ENCODE measurements at regions not wholly inside any gene's neighbourhood (a gene's known extent, or its start where the extent isn't known, plus 50 kb on each side); places are given as distances from the start of the nearest gene placed in this dataset.

DNA sequence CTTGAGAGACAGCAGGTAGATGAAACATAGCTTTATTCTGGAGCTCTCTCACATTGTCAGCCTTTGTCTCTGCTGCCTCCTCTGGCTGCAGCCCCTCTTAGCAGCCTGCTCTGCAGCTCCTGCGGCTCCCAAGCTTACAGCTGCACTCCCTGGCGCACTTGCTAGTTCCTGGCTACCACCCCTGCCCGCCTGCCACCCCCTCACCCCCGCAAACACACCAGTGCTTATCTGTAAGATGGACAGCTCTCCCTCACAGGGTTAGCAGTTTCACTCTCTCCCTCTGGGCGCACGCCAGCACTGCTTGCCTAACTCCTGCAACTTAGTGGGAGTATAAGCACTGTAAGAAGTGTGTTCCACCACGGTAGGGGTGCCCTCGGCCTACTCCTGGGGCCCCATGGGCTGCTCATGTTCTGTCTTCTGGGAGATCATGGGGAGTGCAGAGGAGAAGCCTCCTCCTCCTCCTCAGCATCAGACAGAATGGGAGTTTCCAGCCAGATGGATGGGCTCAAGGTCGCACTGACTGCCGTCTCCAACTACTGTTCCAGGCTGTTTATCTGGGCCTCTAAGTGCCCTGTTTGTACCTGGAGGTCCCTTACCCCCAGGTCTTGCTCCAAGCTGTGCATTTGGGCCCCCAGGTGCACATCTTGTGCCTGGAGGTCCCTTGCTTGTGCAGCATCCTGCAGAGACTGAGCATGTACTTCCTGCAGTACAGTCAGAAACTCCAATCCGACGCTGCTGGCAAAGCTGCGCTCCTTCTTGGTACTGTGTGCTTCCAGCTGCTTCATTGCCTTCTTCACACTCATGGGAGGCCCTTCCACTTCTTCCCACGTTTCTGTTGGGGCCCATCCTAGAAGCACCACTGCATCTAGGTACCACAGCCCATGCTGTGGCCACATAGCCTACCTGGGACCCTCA, 1388.1 kb downstream of the AMY1C start:
- TF ChIP-seq EZH2 (IDR thresholded peaks at IDR 0.05; ENCODE audit: borderline replicate concordance, insufficient read depth, low read depth, low read length, poor library complexity, severe bottlenecking): no peak
- TF ChIP-seq, protein P1, sequence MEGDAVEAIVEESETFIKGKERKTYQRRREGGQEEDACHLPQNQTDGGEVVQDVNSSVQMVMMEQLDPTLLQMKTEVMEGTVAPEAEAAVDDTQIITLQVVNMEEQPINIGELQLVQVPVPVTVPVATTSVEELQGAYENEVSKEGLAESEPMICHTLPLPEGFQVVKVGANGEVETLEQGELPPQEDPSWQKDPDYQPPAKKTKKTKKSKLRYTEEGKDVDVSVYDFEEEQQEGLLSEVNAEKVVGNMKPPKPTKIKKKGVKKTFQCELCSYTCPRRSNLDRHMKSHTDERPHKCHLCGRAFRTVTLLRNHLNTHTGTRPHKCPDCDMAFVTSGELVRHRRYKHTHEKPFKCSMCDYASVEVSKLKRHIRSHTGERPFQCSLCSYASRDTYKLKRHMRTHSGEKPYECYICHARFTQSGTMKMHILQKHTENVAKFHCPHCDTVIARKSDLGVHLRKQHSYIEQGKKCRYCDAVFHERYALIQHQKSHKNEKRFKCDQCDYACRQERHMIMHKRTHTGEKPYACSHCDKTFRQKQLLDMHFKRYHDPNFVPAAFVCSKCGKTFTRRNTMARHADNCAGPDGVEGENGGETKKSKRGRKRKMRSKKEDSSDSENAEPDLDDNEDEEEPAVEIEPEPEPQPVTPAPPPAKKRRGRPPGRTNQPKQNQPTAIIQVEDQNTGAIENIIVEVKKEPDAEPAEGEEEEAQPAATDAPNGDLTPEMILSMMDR (IDR thresholded peaks at IDR 0.05): no peak
- Histone ChIP-seq H3K4me2 (replicated peaks; ENCODE audit: low read depth, low read length, poor library complexity, severe bottlenecking) (no peak overlapping the region), H2AFZ (ENCODE audit: insufficient read depth, low read depth, low read length, poor library complexity, severe bottlenecking) (no peak overlapping the region), H3K4me3 (ENCODE audit: control extremely low read depth in 1 of 5, extremely low read depth in 1 of 5, insufficient read depth in 1 of 5, low read depth in 2 of 5, low read length in 4 of 5) (no peak overlapping the region), H3K27ac (ENCODE audit: low read length in 2 of 2) (no peak overlapping the region), H3K9ac (ENCODE audit: low read length) (no peak overlapping the region), H3K36me3 (replicated peaks in 1 of 2; ENCODE audit: control extremely low read depth in 1 of 2, control insufficient read depth in 1 of 2, extremely low read depth in 1 of 2, insufficient read depth in 2 of 2, low read length in 1 of 2) (no peaks in the 10 kb centered on the region), H4K20me1 (ENCODE audit: control insufficient read depth, insufficient read depth, low read length, poor library complexity, severe bottlenecking) (no peaks in the 10 kb centered on the region), H3K27me3 (replicated peaks in 1 of 4; ENCODE audit: control extremely low read depth in 1 of 4, control insufficient read depth in 3 of 4, insufficient read depth in 4 of 4, low read length in 3 of 4) (no peaks in the 10 kb centered on the region), H3K79me2 (ENCODE audit: control insufficient read depth, insufficient read depth, low read length) (no peaks in the 10 kb centered on the region), H3K9me3 (ENCODE audit: control extremely low read depth in 1 of 3, control insufficient read depth in 2 of 3, insufficient read depth in 1 of 3, low read length in 2 of 3) (no peaks in the 10 kb centered on the region), H3K4me1 (ENCODE audit: control insufficient read depth in 2 of 2, insufficient read depth in 2 of 2, low read length in 2 of 2) (no peaks in the 10 kb centered on the region)
- Mint-ChIP-seq H3K4me3 (no peak overlapping the region), H3K4me1 (no peaks in the 10 kb centered on the region), H3K27ac (no peak overlapping the region), H3K9me3 (ENCODE audit: insufficient read depth) (no peaks in the 10 kb centered on the region), H3K27me3 (no peaks in the 10 kb centered on the region)
- DNase-seq: no peak
- ChIA-PET POLR2A (no interaction called here), CTCF (interaction anchor here (0.9 kb wide), 1 partner anchor 9 kb away, joined by 3 read pairs; no protein-coding TSS in a partner anchor)
- 79% methylated on average over 13 of the region's 14 CpGs for WGBS (ENCODE audit: insufficient coverage)
- intact Hi-C loops (cut with micrococcal nuclease): no loop called here
- ATAC-seq (ENCODE audit: low read depth): no peak

DNA sequence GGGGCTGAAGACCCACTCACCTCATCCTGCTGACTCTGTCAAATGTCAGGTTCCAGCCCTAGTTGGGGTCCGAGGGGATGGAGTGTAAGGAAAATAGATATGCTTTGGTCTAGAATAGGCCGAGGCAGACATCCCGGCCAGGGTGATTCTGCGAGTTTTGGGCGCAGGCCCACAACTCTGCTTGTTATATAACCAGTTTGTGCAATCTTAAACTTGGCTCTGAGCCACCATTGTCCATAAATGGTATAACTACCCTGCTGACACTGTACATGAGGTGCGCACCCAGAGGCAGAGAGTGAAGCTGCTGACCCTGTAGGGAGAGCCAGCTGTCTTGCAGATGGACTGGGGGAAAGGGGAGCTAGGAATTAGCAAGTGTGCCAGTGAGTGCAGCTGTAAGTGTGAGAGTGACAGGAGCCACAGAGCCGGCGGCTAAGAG, 1388.8 kb downstream of the AMY1C start:
- H3K4me3 Mint-ChIP-seq: no peak overlapping the region
- H3K36me3 ChIP-seq (replicated peaks in 1 of 2; ENCODE audit: control extremely low read depth in 1 of 2, control insufficient read depth in 1 of 2, extremely low read depth in 1 of 2, insufficient read depth in 2 of 2, low read length in 1 of 2): no peaks in the 10 kb centered on the region
- no peak overlapping the region for H3K9ac ChIP-seq (ENCODE audit: low read length)
- H3K27me3 ChIP-seq (replicated peaks in 1 of 4; ENCODE audit: control extremely low read depth in 1 of 4, control insufficient read depth in 3 of 4, insufficient read depth in 4 of 4, low read length in 3 of 4): no peaks in the 10 kb centered on the region
- H3K9me3 Mint-ChIP-seq (ENCODE audit: insufficient read depth): no peaks in the 10 kb centered on the region
- ATAC-seq (ENCODE audit: low read depth) (no peak), DNase-seq (no peak)
- H2AFZ ChIP-seq (ENCODE audit: insufficient read depth, low read depth, low read length, poor library complexity, severe bottlenecking): no peak overlapping the region
- H3K4me1 Mint-ChIP-seq: no peaks in the 10 kb centered on the region
- ChIA-PET POLR2A (no interaction called here), CTCF (no interaction called here)
- no peak for TF ChIP-seq EZH2 (IDR thresholded peaks at IDR 0.05; ENCODE audit: borderline replicate concordance, insufficient read depth, low read depth, low read length, poor library complexity, severe bottlenecking)
- TF ChIP-seq, protein P1 (IDR thresholded peaks at IDR 0.05): no peak
- WGBS (ENCODE audit: insufficient coverage): 80% methylated on average over 5 of the region's 8 CpGs
- no peak overlapping the region for H3K4me3 ChIP-seq (ENCODE audit: control extremely low read depth in 1 of 5, extremely low read depth in 1 of 5, insufficient read depth in 1 of 5, low read depth in 2 of 5, low read length in 4 of 5)
- no peaks in the 10 kb centered on the region for H4K20me1 ChIP-seq (ENCODE audit: control insufficient read depth, insufficient read depth, low read length, poor library complexity, severe bottlenecking)
- no peak overlapping the region for H3K27ac Mint-ChIP-seq
- H3K4me1 ChIP-seq (ENCODE audit: control insufficient read depth in 2 of 2, insufficient read depth in 2 of 2, low read length in 2 of 2): no peaks in the 10 kb centered on the region
- H3K27ac ChIP-seq (ENCODE audit: low read length in 2 of 2): no peak overlapping the region
- H3K79me2 ChIP-seq (ENCODE audit: control insufficient read depth, insufficient read depth, low read length): no peaks in the 10 kb centered on the region
- intact Hi-C loops (cut with micrococcal nuclease): no loop called here
- H3K27me3 Mint-ChIP-seq: no peaks in the 10 kb centered on the region
- H3K9me3 ChIP-seq (ENCODE audit: control extremely low read depth in 1 of 3, control insufficient read depth in 2 of 3, insufficient read depth in 1 of 3, low read length in 2 of 3): no peaks in the 10 kb centered on the region
- no peak overlapping the region for H3K4me2 ChIP-seq (replicated peaks; ENCODE audit: low read depth, low read length, poor library complexity, severe bottlenecking)
